HepG2 (cell line): ENCODE measurements at regions not wholly inside any gene's neighbourhood (a gene's known extent, or its start where the extent isn't known, plus 50 kb on each side); places are given as distances from the start of the nearest gene placed in this dataset.

Source experiments
- ATAC-seq: fragments of 200-7000 bp; cut with Tn5 transposase; 3 replicates; pipeline ENCODE4 v1.9.1; 2020; ENCODE audit warnings: mild to moderate bottlenecking, moderate library complexity
- BruUV-seq: library from RNA; stranded (reverse); fragments of 400-500 nt; replicated peaks from 2 replicates; lab custom pipeline; 2021; lab: Mats Ljungman, UMichigan
- CTCF ChIA-PET: fragments of 300-600 bp; formaldehyde crosslinking; extraction: SDS; loops from one replicate; lab custom pipeline; 2021; ENCODE audit warnings: low total read pairs, inconsistent platforms, low intra/inter-chr PET ratio; lab: Yijun Ruan, JAX
- POLR2A ChIA-PET: fragments of 350-600 bp; sonication (Branson Sonifier 250); formaldehyde crosslinking; loops from one replicate; lab custom pipeline; 2020; ENCODE audit warnings: antibody characterized with exemption, inconsistent platforms; lab: Yijun Ruan, JAX
- DNase-seq: peaks from one replicate; pipeline ENCODE4 v3.0.0-alpha.2; 2015; ENCODE audit warnings: low spot score
- FAIRE-seq: peaks from 3 replicates; lab custom pipeline; 2011; peaks lifted over from hg19 to GRCh38; lab: Jason Lieb, UNC
- H2AFZ ChIP-seq: one replicate; pipeline ENCODE4 v1.6.1; 2011; ENCODE audit warnings: low read length, inconsistent platforms
- H3K27ac ChIP-seq: fragments of 300-600 bp; 3 replicates; pipeline ENCODE4 v1.8.0; 2011; ENCODE audit warnings: mixed run types, mild to moderate bottlenecking, mixed read lengths, low read length, inconsistent platforms; ENCODE audit not compliant: insufficient read depth; ENCODE audit errors: extremely low read length
- H3K27me3 ChIP-seq, 2 experiments: fragments of 200-600 bp in 1 of 2; 2 replicates in 1 of 2; 3 replicates in 1 of 2; pipeline versions ENCODE4 v1.6.0 to v1.8.0; 2011; ENCODE audit warnings: low read length in 2 of 2, mild to moderate bottlenecking in 2 of 2, moderate library complexity in 2 of 2, inconsistent platforms in 1 of 2; ENCODE audit not compliant: insufficient read depth in 2 of 2, control insufficient read depth in 1 of 2
- H3K36me3 ChIP-seq, 2 experiments: fragments of 200-600 bp in 1 of 2; replicated peaks in 1 of 2; 2 replicates in 1 of 2; 3 replicates in 1 of 2; pipeline versions ENCODE4 v1.5.1 to v1.8.0; 2011; ENCODE audit warnings: low read length in 2 of 2, inconsistent platforms in 1 of 2; ENCODE audit not compliant: insufficient read depth in 2 of 2, control insufficient read depth in 1 of 2
- H3K4me1 ChIP-seq: 2 replicates; pipeline ENCODE4 v1.5.1; 2012; ENCODE audit warnings: low read length, inconsistent platforms; ENCODE audit not compliant: insufficient read depth
- H3K4me2 ChIP-seq: 2 replicates; pipeline ENCODE4 v1.6.0; 2011; ENCODE audit warnings: low read depth, low read length, inconsistent platforms
- H3K4me3 ChIP-seq, 3 experiments: fragments of 200-600 bp in 1 of 3; sonication (generic), shearing (Covaris generic) in 1 of 3; replicated peaks in 1 of 3; 2 replicates each; pipeline ENCODE4 v1.5.1; 2011 to 2016; ENCODE audit warnings: low read length in 3 of 3, inconsistent platforms in 2 of 3, low read depth in 2 of 3, mild to moderate bottlenecking in 2 of 3, control low read depth in 1 of 3, mixed read lengths in 1 of 3; ENCODE audit not compliant: insufficient read depth in 1 of 3
- H3K79me2 ChIP-seq: one replicate; pipeline ENCODE4 v1.6.1; 2011; ENCODE audit warnings: low read length, inconsistent platforms; ENCODE audit not compliant: insufficient read depth
- H3K9ac ChIP-seq: 2 replicates; pipeline ENCODE4 v1.6.0; 2011; ENCODE audit warnings: mild to moderate bottlenecking, low read depth, low read length, inconsistent platforms; ENCODE audit not compliant: insufficient read depth
- H3K9me3 ChIP-seq: 2 replicates; pipeline ENCODE4 v1.5.1; 2012; ENCODE audit warnings: mild to moderate bottlenecking, low read length
- H4K20me1 ChIP-seq: 2 replicates; pipeline ENCODE4 v1.6.0; 2011; ENCODE audit warnings: inconsistent platforms, mild to moderate bottlenecking, low read length, moderate library complexity; ENCODE audit not compliant: insufficient read depth
- ARNT2 ChIP-seq: sonication (generic); formaldehyde crosslinking; IDR thresholded peaks from 2 replicates; pipeline ENCODE4 v1.8.0; 2022; ENCODE audit warnings: mild to moderate bottlenecking, low read depth, missing genetic modification reagents, moderate library complexity
- DNMT3B ChIP-seq: conservative IDR thresholded peaks from 2 replicates; pipeline ENCODE4 v1.6.1; 2016; ENCODE audit warnings: missing biosample characterization, control low read depth
- DPF2 ChIP-seq: sonication (generic); formaldehyde crosslinking; IDR thresholded peaks from 2 replicates; pipeline ENCODE4 v1.4.0; 2020; ENCODE audit warnings: mild to moderate bottlenecking, low read depth, missing genetic modification reagents, borderline replicate concordance
- EZH2 ChIP-seq: conservative IDR thresholded peaks from 2 replicates; pipeline ENCODE4 v1.6.1; 2012; ENCODE audit warnings: mild to moderate bottlenecking, low read depth, low read length, moderate library complexity
- PHF20 ChIP-seq: sonication (generic); formaldehyde crosslinking; IDR thresholded peaks from 2 replicates; pipeline ENCODE4 v1.5.0; 2020; ENCODE audit warnings: mild to moderate bottlenecking, missing genetic modification reagents
- ZNF709 ChIP-seq: sonication (generic); formaldehyde crosslinking; IDR thresholded peaks from 2 replicates; pipeline ENCODE4 v1.5.0; 2020; ENCODE audit warnings: mild to moderate bottlenecking, missing genetic modification reagents
- ZNF770 ChIP-seq: sonication (generic); formaldehyde crosslinking; IDR thresholded peaks from 2 replicates; pipeline ENCODE4 v1.5.0; 2020; ENCODE audit warnings: mild to moderate bottlenecking, missing genetic modification reagents
- in situ Hi-C: cut with HindIII; loops from 2 replicates; pipeline ENCODE4 v1.10.0; 2017; ENCODE audit warnings: low pct_unique_long_range_greater_than_20kb; ENCODE audit not compliant: extremely low pct_ligation_motif_present
- intact Hi-C: fragments of 100-400 bp; cut with micrococcal nuclease; formaldehyde crosslinking; loops from one replicate; pipeline ENCODE4 v1.10.0; 2022; ENCODE audit not compliant: unreplicated experiment
- TF ChIP-seq, protein P1 (sequence below): sonication (generic); formaldehyde crosslinking; IDR thresholded peaks from 2 replicates; pipeline ENCODE4 v1.8.0; 2022; ENCODE audit warnings: missing genetic modification reagents, low read depth, mild to moderate bottlenecking, borderline replicate concordance
- TF ChIP-seq, protein P2 (sequence below): sonication (generic); formaldehyde crosslinking; IDR thresholded peaks from 2 replicates; pipeline ENCODE4 v1.9.0; 2021; ENCODE audit warnings: missing genetic modification reagents, mild to moderate bottlenecking, borderline replicate concordance

DNA sequence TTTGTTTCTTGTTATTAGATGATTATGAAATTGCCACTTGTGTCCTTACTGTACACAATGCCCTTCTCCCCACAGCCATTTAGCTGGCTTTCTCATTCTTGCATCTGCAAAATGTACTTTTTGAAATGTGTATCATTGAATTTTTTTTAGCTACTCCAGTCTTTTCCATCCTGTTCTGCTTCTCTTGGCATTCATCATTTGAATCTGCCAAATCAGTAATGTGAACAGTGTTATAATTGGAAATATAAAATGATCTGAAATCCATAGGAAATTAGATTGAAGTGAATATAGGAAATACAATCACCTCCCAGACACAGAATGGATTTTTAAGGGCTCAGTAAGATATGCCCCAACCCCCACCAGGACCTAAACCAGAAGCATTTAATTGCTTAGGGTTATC is 253.4 kb downstream of the C12orf50 start:
- H3K4me2 ChIP-seq, result no peak overlapping the region
- POLR2A ChIA-PET, result no interaction called here
- no peak for FAIRE-seq

GRCh38 chr12:87775051-87775450 is 254.2 kb downstream of the C12orf50 start:
- Histone ChIP-seq H3K4me2 (no peak overlapping the region), H3K4me3 (no peak overlapping the region), H3K9ac (no peak overlapping the region), H4K20me1 (no peaks in the 10 kb centered on the region), H3K36me3 (no peaks in the 10 kb centered on the region), H3K9me3 (peaks cover 38% of the 10 kb centered on the region), H3K27me3 (no peaks in the 10 kb centered on the region), H3K27ac (no peak overlapping the region), H3K79me2 (no peaks in the 10 kb centered on the region), H3K4me1 (no peaks in the 10 kb centered on the region), H2AFZ (no peak overlapping the region)
- FAIRE-seq, result no peak
- intact Hi-C loops (no loop called here), in situ Hi-C loops (no loop called here)
- no TSS peak for BruUV-seq
- CTCF ChIA-PET, result no interaction called here
- no peak for ATAC-seq
- TF ChIP-seq, protein P1, sequence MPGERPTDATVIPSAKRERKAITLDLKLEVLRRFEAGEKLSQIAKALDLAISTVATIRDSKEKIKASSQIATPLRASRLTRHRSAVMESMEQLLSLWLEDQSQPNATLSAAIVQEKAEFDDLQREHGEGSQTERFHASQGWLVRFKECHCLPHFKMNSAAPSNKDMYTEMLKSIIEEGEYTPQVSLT, result no peak
- no peak for TF ChIP-seq DNMT3B (CRISPR knock-in tag)
- no peak for TF ChIP-seq EZH2
- TF ChIP-seq ARNT2 (CRISPR knock-in tag), result no peak
- TF ChIP-seq ZNF770 (CRISPR knock-in tag), result no peak
- no peak for TF ChIP-seq DPF2
- TF ChIP-seq PHF20 (CRISPR knock-in tag), result no peak
- TF ChIP-seq ZNF709 (CRISPR knock-in tag), result no peak
- DNase-seq, result no peak
- POLR2A ChIA-PET, result no interaction called here

More for the DNA sequence above, 253.4 kb downstream of the C12orf50 start:
- no TSS peak for BruUV-seq
- in situ Hi-C loops (no loop called here), intact Hi-C loops (no loop called here)
- ATAC-seq, result no peak
- no peaks in the 10 kb centered on the region for H3K4me1 ChIP-seq
- CTCF ChIA-PET, result no interaction called here
- no peaks in the 10 kb centered on the region for H3K79me2 ChIP-seq
- no peaks in the 10 kb centered on the region for H4K20me1 ChIP-seq
- no peaks in the 10 kb centered on the region for H3K36me3 ChIP-seq
- TF ChIP-seq, protein P2, sequence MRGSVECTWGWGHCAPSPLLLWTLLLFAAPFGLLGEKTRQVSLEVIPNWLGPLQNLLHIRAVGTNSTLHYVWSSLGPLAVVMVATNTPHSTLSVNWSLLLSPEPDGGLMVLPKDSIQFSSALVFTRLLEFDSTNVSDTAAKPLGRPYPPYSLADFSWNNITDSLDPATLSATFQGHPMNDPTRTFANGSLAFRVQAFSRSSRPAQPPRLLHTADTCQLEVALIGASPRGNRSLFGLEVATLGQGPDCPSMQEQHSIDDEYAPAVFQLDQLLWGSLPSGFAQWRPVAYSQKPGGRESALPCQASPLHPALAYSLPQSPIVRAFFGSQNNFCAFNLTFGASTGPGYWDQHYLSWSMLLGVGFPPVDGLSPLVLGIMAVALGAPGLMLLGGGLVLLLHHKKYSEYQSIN (CRISPR knock-in tag), result no peak
- no peak overlapping the region for H3K9ac ChIP-seq
- DNase-seq, result no peak
- no peak overlapping the region for H3K27ac ChIP-seq
- no peak overlapping the region for H3K4me3 ChIP-seq
- H3K27me3 ChIP-seq, result no peaks in the 10 kb centered on the region
- no peak overlapping the region for H2AFZ ChIP-seq
- peaks cover 42% of the 10 kb centered on the region for H3K9me3 ChIP-seq
